GM12891 (cell line): ENCODE measurements at regions not wholly inside any gene's neighbourhood (a gene's known extent, or its start where the extent isn't known, plus 50 kb on each side); places are given as distances from the start of the nearest gene placed in this dataset.

Experiments
- POLR2A ChIP-seq: IDR thresholded peaks from 2 replicates; pipeline ENCODE4 v1.6.1; 2011; ENCODE audit warnings: low read depth, low read length, control low read depth
- POLR2AphosphoS5 ChIP-seq: IDR thresholded peaks from 2 replicates; pipeline ENCODE4 v1.6.1; 2011; ENCODE audit warnings: low read depth, low read length, control low read depth
- POU2F2 ChIP-seq: IDR thresholded peaks from 2 replicates; pipeline ENCODE4 v1.6.1; 2011; ENCODE audit warnings: low read depth, mild to moderate bottlenecking, control low read depth, low read length, moderate library complexity
- TAF1 ChIP-seq: IDR thresholded peaks from 2 replicates; pipeline ENCODE4 v1.6.1; 2011; ENCODE audit warnings: low read depth, low read length, control low read depth

- no peak for TF ChIP-seq POU2F2
- no peak for TF ChIP-seq POLR2AphosphoS5
- no peak for TF ChIP-seq TAF1
- TF ChIP-seq POLR2A: no peak
Observed at GRCh38 chr2:36270758-36271157, 84.8 kb upstream of the CRIM1 start.
